H1 (cell line): ENCODE measurements at regions not wholly inside any gene's neighbourhood (a gene's known extent, or its start where the extent isn't known, plus 50 kb on each side); places are given as distances from the start of the nearest gene placed in this dataset.
A peak's percentile ranks its signal among the peaks of the same experiment; 100 is the strongest.

ENCODE experiments used
- CTCF ChIA-PET: fragments of 300-600 bp; sonication (Branson Sonifier 250); formaldehyde crosslinking; loops from one replicate; lab custom pipeline; 2021; ENCODE audit not compliant: partially characterized antibody; lab: Charles Lee
- POLR2A ChIA-PET: fragments of 300-600 bp; sonication (Branson Sonifier 250); formaldehyde crosslinking; loops from one replicate; lab custom pipeline; 2021; ENCODE audit warnings: inconsistent platforms; ENCODE audit not compliant: partially characterized antibody; lab: Charles Lee
- DNase-seq, 2 experiments: peaks; one replicate each; pipeline versions ENCODE4 v3.0.0 to v3.0.0-alpha.2; 2010 to 2022; ENCODE audit warnings: low spot score in 2 of 2, low read depth in 1 of 2, mixed read lengths in 1 of 2
- FAIRE-seq: peaks from 2 replicates; lab custom pipeline; 2011; peaks lifted over from hg19 to GRCh38; lab: Jason Lieb, UNC
- H2AFZ ChIP-seq: 2 replicates; pipeline ENCODE4 v1.8.1; 2012; ENCODE audit warnings: low read length, inconsistent platforms
- H2AK5ac ChIP-seq: 2 replicates; pipeline ENCODE4 v1.6.1; 2013; ENCODE audit warnings: low read depth, low read length
- H2BK120ac ChIP-seq: replicated peaks from 2 replicates; pipeline ENCODE3; 2013; ENCODE audit warnings: low read depth, low read length, inconsistent platforms
- H2BK12ac ChIP-seq: 2 replicates; pipeline ENCODE4 v1.6.1; 2013; ENCODE audit warnings: low read depth, low read length
- H2BK15ac ChIP-seq: 2 replicates; pipeline ENCODE4 v1.6.1; 2013; ENCODE audit warnings: low read length
- H2BK20ac ChIP-seq: 2 replicates; pipeline ENCODE4 v1.6.1; 2013; ENCODE audit warnings: low read length
- H2BK5ac ChIP-seq: 2 replicates; pipeline ENCODE4 v1.6.1; 2013; ENCODE audit warnings: low read depth, low read length
- H3K14ac ChIP-seq: 2 replicates; pipeline ENCODE4 v1.6.1; 2013; ENCODE audit warnings: inconsistent platforms; ENCODE audit not compliant: insufficient read length
- H3K18ac ChIP-seq: 2 replicates; pipeline ENCODE4 v1.6.1; 2013; ENCODE audit warnings: low read length; ENCODE audit errors: extremely low read depth
- H3K23ac ChIP-seq: 2 replicates; pipeline ENCODE4 v1.6.1; 2013; ENCODE audit warnings: inconsistent platforms; ENCODE audit not compliant: insufficient read length
- H3K23me2 ChIP-seq: 2 replicates; pipeline ENCODE4 v1.6.1; 2013; ENCODE audit warnings: low read depth, low read length
- H3K27ac ChIP-seq: 2 replicates; pipeline ENCODE4 v1.6.1; 2011; ENCODE audit warnings: low read depth, low read length, inconsistent platforms
- H3K27me3 ChIP-seq, 4 experiments: replicated peaks in 1 of 4; 1 replicate in 1 of 4; 2 replicates in 3 of 4; pipeline versions ENCODE4 v1.6.1 to v1.8.1; 2011 to 2013; ENCODE audit warnings: low read length in 3 of 4, mild to moderate bottlenecking in 3 of 4, inconsistent platforms in 2 of 4, mixed read lengths in 2 of 4, moderate library complexity in 1 of 4; ENCODE audit not compliant: control insufficient read depth in 3 of 4, insufficient read depth in 3 of 4; ENCODE audit errors: extremely low read depth in 1 of 4
- H3K36me3 ChIP-seq, 4 experiments: 2 replicates each; pipeline versions ENCODE4 v1.6.1 to v1.8.1; 2011 to 2013; ENCODE audit warnings: mild to moderate bottlenecking in 4 of 4, low read length in 3 of 4, moderate library complexity in 2 of 4, control low read depth in 1 of 4, inconsistent platforms in 1 of 4; ENCODE audit not compliant: insufficient read depth in 4 of 4, control insufficient read depth in 2 of 4
- H3K4ac ChIP-seq: replicated peaks from 2 replicates; pipeline ENCODE3; 2013; ENCODE audit warnings: low read length, low read depth, mixed read lengths, inconsistent platforms; ENCODE audit not compliant: insufficient read length
- H3K4me1 ChIP-seq, 4 experiments: replicated peaks in 1 of 4; 1 replicate in 1 of 4; 2 replicates in 3 of 4; pipeline versions ENCODE4 v1.6.1 to v1.8.1; 2011 to 2013; ENCODE audit warnings: low read length in 3 of 4, inconsistent platforms in 2 of 4, mixed read lengths in 1 of 4; ENCODE audit not compliant: insufficient read depth in 4 of 4, control insufficient read depth in 3 of 4
- H3K4me2 ChIP-seq, 2 experiments: 2 replicates each; pipeline versions ENCODE4 v1.6.1 to v1.8.1; 2011 to 2013; ENCODE audit warnings: low read depth in 2 of 2, low read length in 2 of 2, control low read depth in 1 of 2, inconsistent platforms in 1 of 2, mild to moderate bottlenecking in 1 of 2; ENCODE audit not compliant: insufficient read depth in 1 of 2
- H3K4me3 ChIP-seq, 4 experiments: fragments of 200-600, 300-600 bp in 1 of 4; sonication (generic), shearing (Covaris generic), sonication (Bioruptor Twin) in 1 of 4; 2 replicates each; pipeline versions ENCODE4 v1.5.1 to v1.8.1; 2011 to 2016; ENCODE audit warnings: low read length in 4 of 4, low read depth in 3 of 4, control low read depth in 2 of 4, inconsistent platforms in 2 of 4, mild to moderate bottlenecking in 2 of 4, mixed read lengths in 1 of 4, moderate library complexity in 1 of 4; ENCODE audit not compliant: insufficient read depth in 2 of 4; ENCODE audit errors: extremely low read depth in 1 of 4
- H3K56ac ChIP-seq: replicated peaks from 2 replicates; pipeline ENCODE3; 2013; ENCODE audit warnings: low read depth, mild to moderate bottlenecking, mixed read lengths, low read length, inconsistent platforms; ENCODE audit not compliant: insufficient read length
- H3K79me1 ChIP-seq: 2 replicates; pipeline ENCODE4 v1.6.1; 2013; ENCODE audit warnings: low read depth, low read length, control low read depth
- H3K79me2 ChIP-seq, 2 experiments: 2 replicates each; pipeline versions ENCODE4 v1.6.1 to v1.8.1; 2012 to 2013; ENCODE audit warnings: low read length in 2 of 2, mild to moderate bottlenecking in 2 of 2, inconsistent platforms in 1 of 2; ENCODE audit not compliant: insufficient read depth in 2 of 2, control insufficient read depth in 1 of 2
- H3K9ac ChIP-seq, 4 experiments: replicated peaks in 1 of 4; 1 replicate in 1 of 4; 2 replicates in 3 of 4; pipeline versions ENCODE4 v1.6.1 to v1.8.1; 2011 to 2013; ENCODE audit warnings: low read depth in 3 of 4, low read length in 3 of 4, control low read depth in 2 of 4, mild to moderate bottlenecking in 2 of 4, moderate library complexity in 2 of 4, inconsistent platforms in 1 of 4; ENCODE audit errors: extremely low read depth in 1 of 4
- H3K9me3 ChIP-seq, 2 experiments: 2 replicates each; pipeline versions ENCODE4 v1.6.1 to v1.8.1; 2012 to 2013; ENCODE audit warnings: mild to moderate bottlenecking in 2 of 2, moderate library complexity in 2 of 2, control low read depth in 1 of 2, inconsistent platforms in 1 of 2, low read depth in 1 of 2, low read length in 1 of 2, mixed read lengths in 1 of 2; ENCODE audit not compliant: insufficient read depth in 2 of 2
- H4K20me1 ChIP-seq, 2 experiments: replicated peaks in 1 of 2; 2 replicates each; pipeline versions ENCODE3 to v1.8.1; 2011 to 2013; ENCODE audit warnings: inconsistent platforms in 2 of 2, low read length in 2 of 2, mild to moderate bottlenecking in 1 of 2; ENCODE audit not compliant: insufficient read depth in 2 of 2, control insufficient read depth in 1 of 2
- H4K5ac ChIP-seq: 2 replicates; pipeline ENCODE4 v1.6.1; 2013; ENCODE audit warnings: low read length, low read depth, mixed read lengths, inconsistent platforms; ENCODE audit not compliant: insufficient read length
- H4K8ac ChIP-seq: 2 replicates; pipeline ENCODE4 v1.8.0; 2013; ENCODE audit warnings: mild to moderate bottlenecking, moderate library complexity, low read length, inconsistent platforms; ENCODE audit not compliant: insufficient read depth; ENCODE audit errors: extremely low read depth
- H4K91ac ChIP-seq: replicated peaks from 2 replicates; pipeline ENCODE3; 2013; ENCODE audit warnings: low read length, mixed read lengths, inconsistent platforms; ENCODE audit not compliant: insufficient read length
- FOSL1 ChIP-seq: IDR thresholded peaks from 2 replicates; pipeline ENCODE4 v1.6.1; 2011; ENCODE audit warnings: mild to moderate bottlenecking, low read depth, low read length, moderate library complexity; ENCODE audit not compliant: insufficient read depth
- JUND ChIP-seq: IDR thresholded peaks from 2 replicates; pipeline ENCODE4 v1.6.1; 2011; ENCODE audit warnings: mild to moderate bottlenecking, improper control_type of control experiment, low read length
- KDM1A ChIP-seq: fragments of 200-600, 300-600 bp; sonication (generic); IDR thresholded peaks from 2 replicates; pipeline ENCODE4 v1.7.1; 2016; ENCODE audit warnings: mild to moderate bottlenecking, low read length, borderline replicate concordance
- KDM5A ChIP-seq: fragments of 200-600 bp; IDR thresholded peaks from 2 replicates; pipeline ENCODE4 v1.7.1; 2012; ENCODE audit warnings: mild to moderate bottlenecking, low read length, inconsistent platforms, mixed read lengths
- POLR2A ChIP-seq, 2 experiments: IDR thresholded peaks; 1 replicate in 1 of 2; 2 replicates in 1 of 2; pipeline ENCODE4 v1.6.1; 2011; ENCODE audit warnings: low read depth in 2 of 2, low read length in 2 of 2, mild to moderate bottlenecking in 2 of 2; ENCODE audit errors: control extremely low read depth in 1 of 2
- RNF2 ChIP-seq: fragments of 200-900, 300-1000 bp; sonication (generic); IDR thresholded peaks from 2 replicates; pipeline ENCODE4 v1.7.1; 2016; ENCODE audit warnings: borderline replicate concordance, low read depth, mild to moderate bottlenecking, antibody characterized with exemption, low read length; ENCODE audit not compliant: poor library complexity, severe bottlenecking; ENCODE audit errors: missing control alignments
- TEAD4 ChIP-seq: IDR thresholded peaks from 2 replicates; pipeline ENCODE4 v1.6.1; 2012; ENCODE audit warnings: low read depth, low read length, inconsistent platforms, mixed read lengths
- WGBS, 2 experiments: shearing (Covaris generic) in 1 of 2; methylation state at CpG; one replicate each; pipeline versions ENCODE4 v1.1.6 to v1.1.7; 2013 to 2015; ENCODE audit warnings: low lambda C conversion rate in 2 of 2, mixed read lengths in 2 of 2, inconsistent platforms in 1 of 2, low coverage in 1 of 2, missing lambda C conversion rate in 1 of 2; ENCODE audit not compliant: insufficient replicate concordance in 2 of 2, insufficient coverage in 1 of 2, insufficient read length in 1 of 2; ENCODE audit errors: extremely low coverage in 1 of 2, missing lambda C conversion rate in 1 of 2; 5-methylcytosine and 5-hydroxymethylcytosine counted together

DNA sequence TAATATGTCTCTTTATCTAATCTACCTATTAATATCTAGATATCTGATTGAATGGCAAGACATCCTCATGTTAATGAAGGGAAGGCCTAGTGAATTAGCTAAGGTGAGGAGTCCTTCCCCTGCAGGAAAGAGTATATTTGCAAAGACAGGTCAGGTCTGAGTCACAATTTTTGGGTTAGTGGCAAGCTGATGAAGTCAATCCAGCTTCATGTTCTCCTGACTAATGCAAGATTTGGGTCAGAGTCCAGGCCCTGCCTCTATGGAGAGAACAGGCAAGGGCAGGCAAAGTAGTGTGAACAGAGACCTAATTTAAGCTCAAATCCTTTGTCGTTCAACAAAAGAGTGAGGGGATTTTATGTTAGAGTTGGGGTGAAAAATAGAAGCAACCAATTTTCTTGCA, 496.7 kb downstream of the BMP2 start:
- Histone ChIP-seq H2AK5ac (no peak overlapping the region), H3K14ac (no peak overlapping the region), H2BK120ac (no peak overlapping the region), H3K79me1 (no peaks in the 10 kb centered on the region), H3K18ac (no peak overlapping the region), H3K27ac (no peak overlapping the region), H3K4ac (no peak overlapping the region), H3K4me1 (no peaks in the 10 kb centered on the region), H2AFZ (0 out of 2 replicates have a peak overlapping the region, but pooled peaks have one; percentile 42), H3K23me2 (no peaks in the 10 kb centered on the region), H3K4me3 (no peak overlapping the region), H3K27me3 (no peaks in the 10 kb centered on the region), H4K5ac (no peak overlapping the region), H4K20me1 (no peaks in the 10 kb centered on the region), H4K8ac (no peak overlapping the region), H4K91ac (no peak overlapping the region), H3K4me2 (no peak overlapping the region), H3K56ac (no peak overlapping the region), H3K9me3 (no peaks in the 10 kb centered on the region), H3K79me2 (no peaks in the 10 kb centered on the region), H3K36me3 (no peaks in the 10 kb centered on the region), H2BK5ac (no peak overlapping the region), H3K9ac (no peak overlapping the region), H2BK15ac (no peak overlapping the region), H3K23ac (no peak overlapping the region), H2BK20ac (no peak overlapping the region), H2BK12ac (no peak overlapping the region)
- DNase-seq (no peak), FAIRE-seq (no peak)
- TF ChIP-seq FOSL1 (no peak), KDM1A (no peak), POLR2A (IDR thresholded peaks at IDR 0.05; ENCODE audit: control extremely low read depth in 1 of 2, low read depth in 2 of 2, low read length in 2 of 2) (no peak), TEAD4 (no peak), RNF2 (no peak), JUND (no peak), KDM5A (no peak)
- CTCF ChIA-PET, result interaction anchor here (0.5 to 1.5 kb wide), 3 partner anchors 8 to 617 kb away, joined by 3 to 5 read pairs (median 4); no protein-coding TSS in a partner anchor
- POLR2A ChIA-PET, result no interaction called here
- WGBS, 2 experiments, result 100% methylated on average over 1 of the region's 1 CpG; no CpG with 5 or more reads in 1 of the 2 experiments
